ENCODE measurements at regions not wholly inside any gene's neighbourhood (a gene's known extent, or its start where the extent isn't known, plus 50 kb on each side); places are given as distances from the start of the nearest gene placed in this dataset.
A peak's percentile ranks its signal among the peaks of the same experiment; 100 is the strongest.

GRCh38 chr3:30332196-30333021 is 274.0 kb upstream of the TGFBR2 start:
- no peak for DNase-seq (ENCODE audit: low spot score)

- no peak for DNase-seq (ENCODE audit: low spot score)
Observed at GRCh38 chr3:30333143-30333542, 273.3 kb upstream of the TGFBR2 start.

GRCh38 chr3:30333903-30334302 is 272.5 kb upstream of the TGFBR2 start:
- no peak for DNase-seq (ENCODE audit: low spot score)

- no peak for DNase-seq (ENCODE audit: low spot score)
Observed at GRCh38 chr3:30340500-30340899, 265.9 kb upstream of the TGFBR2 start.

GRCh38 chr3:30341079-30341478 is 265.3 kb upstream of the TGFBR2 start:
- DNase-seq (ENCODE audit: low spot score) = no peak

GRCh38 chr3:30341851-30342250 is 264.6 kb upstream of the TGFBR2 start:
- no peak for DNase-seq (ENCODE audit: low spot score)

- peak; percentile 90 for DNase-seq (ENCODE audit: low spot score)
Observed at GRCh38 chr3:30342318-30343060, 263.9 kb upstream of the TGFBR2 start.

GRCh38 chr3:30343067-30343831 is 263.2 kb upstream of the TGFBR2 start:
- DNase-seq (ENCODE audit: low spot score) = no peak

- peak; percentile 25 for DNase-seq (ENCODE audit: low spot score)
Observed at GRCh38 chr3:30343861-30344260, 262.5 kb upstream of the TGFBR2 start.

- peak; percentile 64 for DNase-seq (ENCODE audit: low spot score)
Observed at GRCh38 chr3:30344288-30344687, 262.1 kb upstream of the TGFBR2 start.

GRCh38 chr3:30346933-30347320 is 259.5 kb upstream of the TGFBR2 start:
- no peak for DNase-seq (ENCODE audit: low spot score)

- DNase-seq (ENCODE audit: low spot score) = no peak
Observed at GRCh38 chr3:30347679-30348216, 258.7 kb upstream of the TGFBR2 start.

GRCh38 chr3:30349507-30349906 is 256.9 kb upstream of the TGFBR2 start:
- no peak for DNase-seq (ENCODE audit: low spot score)

- DNase-seq (ENCODE audit: low spot score) = no peak
Observed at GRCh38 chr3:30350011-30350410, 256.4 kb upstream of the TGFBR2 start.

- no peak for DNase-seq (ENCODE audit: low spot score)
Observed at GRCh38 chr3:30350901-30351300, 255.5 kb upstream of the TGFBR2 start.

- DNase-seq (ENCODE audit: low spot score) = no peak
Observed at GRCh38 chr3:30352410-30353318, 253.7 kb upstream of the TGFBR2 start.

- no peak for DNase-seq (ENCODE audit: low spot score)
Observed at GRCh38 chr3:30353711-30354467, 252.5 kb upstream of the TGFBR2 start.

GRCh38 chr3:30354513-30354912 is 251.9 kb upstream of the TGFBR2 start:
- no peak for DNase-seq (ENCODE audit: low spot score)

- peak; percentile 38 for DNase-seq (ENCODE audit: low spot score)
Observed at GRCh38 chr3:30354972-30355371, 251.4 kb upstream of the TGFBR2 start.

- no peak for DNase-seq (ENCODE audit: low spot score)
Observed at GRCh38 chr3:30355622-30356021, 250.8 kb upstream of the TGFBR2 start.
